NOMO-1 treated with dmso at 0.1 percent for 144 hours (cell line): ENCODE measurements at regions not wholly inside any gene's neighbourhood (a gene's known extent, or its start where the extent isn't known, plus 50 kb on each side); places are given as distances from the start of the nearest gene placed in this dataset.
"Not testable (repeated sequence)": the region's sequence is repeated elsewhere in the genome, so short reads cannot be mapped to it uniquely, and the experiment has no call there.

Experiments used
- DNase-seq: peaks from one replicate; lab custom pipeline; 2025; ENCODE audit not compliant: unreplicated experiment; lab: John Stamatoyannopoulos, UW

GRCh38 chr2:146992466-146992865 lies 852.4 kb upstream of the ACVR2A start:
- DNase-seq, result no peak

- no peak for DNase-seq
These were observed 852.8 kb upstream of the ACVR2A start for GRCh38 chr2:146992057-146992456.

- DNase-seq, result no peak
These were observed 854.3 kb upstream of the ACVR2A start for GRCh38 chr2:146990311-146991054.

- no peak for DNase-seq
These were observed 855.1 kb upstream of the ACVR2A start for GRCh38 chr2:146989741-146990140.

GRCh38 chr2:146987996-146988395 lies 856.8 kb upstream of the ACVR2A start:
- DNase-seq, result no peak

GRCh38 chr2:146986161-146986560 lies 858.7 kb upstream of the ACVR2A start:
- DNase-seq, result no peak

GRCh38 chr2:146985753-146986152 lies 859.1 kb upstream of the ACVR2A start:
- DNase-seq, result no peak

GRCh38 chr2:146984014-146984413 lies 860.8 kb upstream of the ACVR2A start:
- DNase-seq, result no peak

- DNase-seq, result no peak
These were observed 862.4 kb upstream of the ACVR2A start for GRCh38 chr2:146982393-146982846.

GRCh38 chr2:146981921-146982320 lies 862.9 kb upstream of the ACVR2A start:
- DNase-seq, result no peak

- no peak for DNase-seq
These were observed 865.1 kb upstream of the ACVR2A start for GRCh38 chr2:146979746-146980145.

- no peak for DNase-seq
These were observed 866.0 kb upstream of the ACVR2A start for GRCh38 chr2:146978577-146979555.

GRCh38 chr2:146970981-146971380 lies 873.8 kb upstream of the ACVR2A start:
- not testable (repeated sequence) for DNase-seq

- DNase-seq, result not testable (repeated sequence)
These were observed 875.1 kb upstream of the ACVR2A start for GRCh38 chr2:146969703-146970102.

GRCh38 chr2:146964494-146964893 lies 880.3 kb upstream of the ACVR2A start:
- no peak for DNase-seq

- no peak for DNase-seq
These were observed 890.3 kb upstream of the ACVR2A start for GRCh38 chr2:146954544-146954943.

- no peak for DNase-seq
These were observed 892.1 kb upstream of the ACVR2A start for GRCh38 chr2:146952696-146953095.

- DNase-seq, result no peak
These were observed 893.9 kb upstream of the ACVR2A start for GRCh38 chr2:146950911-146951310.

- DNase-seq, result no peak
These were observed 894.5 kb upstream of the ACVR2A start for GRCh38 chr2:146950361-146950760.

- no peak for DNase-seq
These were observed 895.4 kb upstream of the ACVR2A start for GRCh38 chr2:146949400-146949799.

GRCh38 chr2:146944601-146945000 lies 900.2 kb upstream of the ACVR2A start:
- no peak for DNase-seq
